ENCODE measurements at regions not wholly inside any gene's neighbourhood (a gene's known extent, or its start where the extent isn't known, plus 50 kb on each side); places are given as distances from the start of the nearest gene placed in this dataset.
"Not testable (repeated sequence)": the region's sequence is repeated elsewhere in the genome, so short reads cannot be mapped to it uniquely, and the experiment has no call there.

GRCh38 chr19:30690935-30691818 lies 319.0 kb downstream of the ZNF536 start:
- DNase-seq = peak; percentile 16

- DNase-seq = peak; percentile 6
These were observed 318.3 kb downstream of the ZNF536 start for GRCh38 chr19:30690525-30690924.

GRCh38 chr19:30689474-30689873 lies 317.3 kb downstream of the ZNF536 start:
- DNase-seq = no peak

- DNase-seq = no peak
These were observed 316.5 kb downstream of the ZNF536 start for GRCh38 chr19:30688696-30689095.

- no peak for DNase-seq
These were observed 314.8 kb downstream of the ZNF536 start for GRCh38 chr19:30686826-30687566.

GRCh38 chr19:30686176-30686820 lies 314.1 kb downstream of the ZNF536 start:
- DNase-seq = no peak

- DNase-seq = no peak
These were observed 313.3 kb downstream of the ZNF536 start for GRCh38 chr19:30685426-30686000.

GRCh38 chr19:30684613-30685012 lies 312.4 kb downstream of the ZNF536 start:
- no peak for DNase-seq

- DNase-seq = peak; percentile 90
These were observed 310.9 kb downstream of the ZNF536 start for GRCh38 chr19:30682999-30683536.

GRCh38 chr19:30682146-30682998 lies 310.2 kb downstream of the ZNF536 start:
- no peak for DNase-seq

- DNase-seq = no peak
These were observed 309.2 kb downstream of the ZNF536 start for GRCh38 chr19:30681162-30682100.

- DNase-seq = not testable (repeated sequence)
These were observed 308.2 kb downstream of the ZNF536 start for GRCh38 chr19:30680399-30680798.

- DNase-seq = no peak
These were observed 307.6 kb downstream of the ZNF536 start for GRCh38 chr19:30679789-30680188.

- DNase-seq = peak; percentile 54
These were observed 307.0 kb downstream of the ZNF536 start for GRCh38 chr19:30679153-30679702.

GRCh38 chr19:30678168-30678567 lies 306.0 kb downstream of the ZNF536 start:
- DNase-seq = no peak

GRCh38 chr19:30677702-30678101 lies 305.5 kb downstream of the ZNF536 start:
- DNase-seq = no peak

GRCh38 chr19:30676990-30677679 lies 305.0 kb downstream of the ZNF536 start:
- DNase-seq = no peak

GRCh38 chr19:30675086-30675485 lies 302.9 kb downstream of the ZNF536 start:
- DNase-seq = no peak

- no peak for DNase-seq
These were observed 302.5 kb downstream of the ZNF536 start for GRCh38 chr19:30674656-30675055.

- DNase-seq = no peak
These were observed 301.2 kb downstream of the ZNF536 start for GRCh38 chr19:30673336-30673735.

All from femur (tissue), 1 donor.